ENCODE measurements at regions not wholly inside any gene's neighbourhood (a gene's known extent, or its start where the extent isn't known, plus 50 kb on each side); places are given as distances from the start of the nearest gene placed in this dataset.

DNA sequence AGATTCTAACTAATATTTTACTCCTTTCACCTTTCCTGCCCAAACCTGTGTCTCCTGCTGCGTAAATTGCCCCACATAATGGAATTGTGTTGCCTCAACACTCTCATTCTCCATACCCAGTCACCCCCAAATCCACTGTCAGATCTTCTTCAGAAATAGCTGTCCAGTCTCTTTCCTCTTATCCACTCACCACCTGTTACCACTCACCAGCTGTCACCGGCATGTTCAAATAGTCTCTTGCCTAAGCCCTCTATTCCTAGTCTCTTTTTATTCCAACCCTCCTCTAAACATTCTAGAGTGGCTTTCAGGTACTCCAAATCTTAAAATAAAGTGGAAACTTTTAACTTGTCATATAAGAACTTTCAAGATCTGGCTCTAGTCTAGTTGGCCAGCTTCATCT is 262.0 kb upstream of the FBXL7 start (continued):
- TF ChIP-seq PBX3 (IDR thresholded peaks at IDR 0.05) = no peak
- TF ChIP-seq GABPA (IDR thresholded peaks at IDR 0.05; ENCODE audit: low read depth) = no peak
- TF ChIP-seq EZH2phosphoT487 (IDR thresholded peaks at IDR 0.05; ENCODE audit: borderline replicate concordance, low read depth) = no peak
- TF ChIP-seq NRF1 (IDR thresholded peaks at IDR 0.05; ENCODE audit: low read depth, low read length) = no peak

DNA sequence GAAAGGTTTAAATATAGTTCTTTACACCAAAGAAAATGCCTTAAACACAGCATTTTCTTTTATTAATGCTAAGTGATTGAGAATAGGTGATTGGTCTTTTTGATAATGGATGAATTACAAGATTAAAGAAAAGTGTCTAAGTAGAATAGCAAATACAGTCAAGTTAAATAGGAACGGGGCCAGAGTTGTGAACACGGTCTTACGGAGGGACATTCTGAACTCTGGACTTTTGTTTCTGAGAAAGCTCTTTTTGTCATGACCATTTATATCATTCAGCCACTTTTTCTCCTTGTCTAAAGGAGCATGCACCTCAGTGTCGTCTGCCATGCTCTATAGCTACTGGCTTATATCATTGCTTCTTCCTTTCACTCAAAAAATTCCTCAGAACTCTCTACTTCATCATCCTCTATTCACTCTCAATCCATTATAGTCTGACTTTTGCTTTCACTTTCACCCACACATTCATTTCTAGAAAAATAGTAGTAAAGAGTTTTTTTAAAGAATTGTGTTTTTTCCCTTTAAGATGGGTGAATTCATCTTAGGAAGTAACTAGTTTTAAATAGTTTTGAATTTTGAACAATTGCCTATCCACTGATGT is 263.0 kb upstream of the FBXL7 start:
- H3K4me2 ChIP-seq = no peak overlapping the region
- no peaks in the 10 kb centered on the region for H3K4me1 ChIP-seq (ENCODE audit: control insufficient read depth in 1 of 2, insufficient read depth in 2 of 2, low read depth in 1 of 2, low read length in 1 of 2)
- H4K20me1 ChIP-seq (ENCODE audit: insufficient read depth) = no peaks in the 10 kb centered on the region
- no peaks in the 10 kb centered on the region for H3K9me3 ChIP-seq
- 0 out of 4 replicates have a peak overlapping the region, but pooled peaks of 1 of the 2 experiments have one; percentile 1 for H3K4me3 ChIP-seq (ENCODE audit: low read depth in 2 of 2, low read length in 1 of 2)
- no peak overlapping the region for H2AFZ ChIP-seq (ENCODE audit: low read depth)
- H3F3A ChIP-seq (replicated peaks; ENCODE audit: insufficient read depth) = no peaks in the 10 kb centered on the region
- no peaks in the 10 kb centered on the region for H3K9me2 ChIP-seq
- no peak overlapping the region for H3K27ac ChIP-seq (ENCODE audit: low read depth in 2 of 2, low read length in 1 of 2)
- ChIA-PET POLR2A (no interaction called here), CTCF (interaction anchor here (1.8 kb wide), 1 partner anchor 131 kb away, joined by 4 read pairs; no protein-coding TSS in a partner anchor)
- H3K36me3 ChIP-seq (replicated peaks in 1 of 2; ENCODE audit: control insufficient read depth in 1 of 2, insufficient read depth in 2 of 2, low read length in 1 of 2) = no peaks in the 10 kb centered on the region
- DNase-seq = no peak
- H3K9ac ChIP-seq = no peak overlapping the region
- H3K79me2 ChIP-seq (ENCODE audit: insufficient read depth) = no peaks in the 10 kb centered on the region
- WGBS (ENCODE audit: low lambda C conversion rate) = 54% methylated on average over 4 of the region's 4 CpGs
- H3K27me3 ChIP-seq (ENCODE audit: insufficient read depth) = no peaks in the 10 kb centered on the region
- TF ChIP-seq CHD2 (IDR thresholded peaks at IDR 0.05; ENCODE audit: low read length, partially characterized antibody) (no peak), GATA2 (CRISPR knock-in tag; IDR thresholded peaks at IDR 0.05) (no peak), NRF1 (IDR thresholded peaks at IDR 0.05; ENCODE audit: low read depth, low read length) (no peak), NFIC (IDR thresholded peaks at IDR 0.05; ENCODE audit: borderline replicate concordance) (no peak), RAD21 (IDR thresholded peaks at IDR 0.05; ENCODE audit: low read length) (no peak), PBX3 (IDR thresholded peaks at IDR 0.05) (no peak), TAF1 (IDR thresholded peaks at IDR 0.05; ENCODE audit: borderline replicate concordance, low read depth, low read length) (no peak), IRF3 (IDR thresholded peaks at IDR 0.05; ENCODE audit: low read depth, low read length) (no peak), USF1 (IDR thresholded peaks at IDR 0.05; ENCODE audit: borderline replicate concordance, low read depth) (no peak), RXRA (IDR thresholded peaks at IDR 0.05; ENCODE audit: borderline replicate concordance, low read depth) (no peak), FOSL2 (IDR thresholded peaks at IDR 0.05; ENCODE audit: borderline replicate concordance, low read depth) (no peak), RFX5 (IDR thresholded peaks at IDR 0.05; ENCODE audit: low read length) (no peak), MXI1 (IDR thresholded peaks at IDR 0.05; ENCODE audit: low read depth, low read length) (no peak), YY1 (IDR thresholded peaks at IDR 0.05; ENCODE audit: low read depth) (no peak), POLR2AphosphoS5 (IDR thresholded peaks at IDR 0.05; ENCODE audit: low read depth, low read length) (no peak), REST (IDR thresholded peaks at IDR 0.05; ENCODE audit: low read depth, low read length) (no peak)
- TF ChIP-seq, protein P1, sequence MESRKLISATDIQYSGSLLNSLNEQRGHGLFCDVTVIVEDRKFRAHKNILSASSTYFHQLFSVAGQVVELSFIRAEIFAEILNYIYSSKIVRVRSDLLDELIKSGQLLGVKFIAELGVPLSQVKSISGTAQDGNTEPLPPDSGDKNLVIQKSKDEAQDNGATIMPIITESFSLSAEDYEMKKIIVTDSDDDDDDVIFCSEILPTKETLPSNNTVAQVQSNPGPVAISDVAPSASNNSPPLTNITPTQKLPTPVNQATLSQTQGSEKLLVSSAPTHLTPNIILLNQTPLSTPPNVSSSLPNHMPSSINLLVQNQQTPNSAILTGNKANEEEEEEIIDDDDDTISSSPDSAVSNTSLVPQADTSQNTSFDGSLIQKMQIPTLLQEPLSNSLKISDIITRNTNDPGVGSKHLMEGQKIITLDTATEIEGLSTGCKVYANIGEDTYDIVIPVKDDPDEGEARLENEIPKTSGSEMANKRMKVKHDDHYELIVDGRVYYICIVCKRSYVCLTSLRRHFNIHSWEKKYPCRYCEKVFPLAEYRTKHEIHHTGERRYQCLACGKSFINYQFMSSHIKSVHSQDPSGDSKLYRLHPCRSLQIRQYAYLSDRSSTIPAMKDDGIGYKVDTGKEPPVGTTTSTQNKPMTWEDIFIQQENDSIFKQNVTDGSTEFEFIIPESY (IDR thresholded peaks at IDR 0.05; ENCODE audit: borderline replicate concordance, low read depth) = no peak
- TF ChIP-seq, protein P2, sequence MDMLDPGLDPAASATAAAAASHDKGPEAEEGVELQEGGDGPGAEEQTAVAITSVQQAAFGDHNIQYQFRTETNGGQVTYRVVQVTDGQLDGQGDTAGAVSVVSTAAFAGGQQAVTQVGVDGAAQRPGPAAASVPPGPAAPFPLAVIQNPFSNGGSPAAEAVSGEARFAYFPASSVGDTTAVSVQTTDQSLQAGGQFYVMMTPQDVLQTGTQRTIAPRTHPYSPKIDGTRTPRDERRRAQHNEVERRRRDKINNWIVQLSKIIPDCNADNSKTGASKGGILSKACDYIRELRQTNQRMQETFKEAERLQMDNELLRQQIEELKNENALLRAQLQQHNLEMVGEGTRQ (IDR thresholded peaks at IDR 0.05; ENCODE audit: borderline replicate concordance, low read depth, low read length) = no peak

Data from SK-N-SH (cell line).